IMR-90 (cell line): ENCODE measurements at regions not wholly inside any gene's neighbourhood (a gene's known extent, or its start where the extent isn't known, plus 50 kb on each side); places are given as distances from the start of the nearest gene placed in this dataset.

ENCODE experiments used
- BHLHE40 ChIP-seq: fragments of 150-350 bp; IDR thresholded peaks from 2 replicates; pipeline ENCODE4 v1.6.1; 2016; ENCODE audit warnings: mild to moderate bottlenecking, low read depth, low read length
- CEBPB ChIP-seq: IDR thresholded peaks from 2 replicates; pipeline ENCODE4 v1.6.1; 2012; ENCODE audit warnings: low read depth, low read length, improper control_type of control experiment
- CHD1 ChIP-seq: IDR thresholded peaks from 2 replicates; pipeline ENCODE4 v1.6.1; 2012; ENCODE audit warnings: low read depth, low read length, improper control_type of control experiment
- CTCF ChIP-seq: conservative IDR thresholded peaks from 2 replicates; pipeline ENCODE4 v1.5.1; 2012; ENCODE audit warnings: mild to moderate bottlenecking, low read depth, low read length, improper control_type of control experiment
- ELK1 ChIP-seq: fragments of 150-350 bp; IDR thresholded peaks from 2 replicates; pipeline ENCODE4 v1.6.1; 2016; ENCODE audit warnings: low read depth, mild to moderate bottlenecking, low read length, moderate library complexity, borderline replicate concordance
- FOS ChIP-seq: fragments of 150-350 bp; IDR thresholded peaks from 2 replicates; pipeline ENCODE4 v1.6.1; 2016; ENCODE audit warnings: low read depth, low read length
- MAFK ChIP-seq: IDR thresholded peaks from 2 replicates; pipeline ENCODE4 v1.6.1; 2012; ENCODE audit warnings: low read depth, low read length, improper control_type of control experiment
- MXI1 ChIP-seq: IDR thresholded peaks from 2 replicates; pipeline ENCODE4 v1.6.1; 2012; ENCODE audit warnings: low read depth, mild to moderate bottlenecking, low read length, moderate library complexity, borderline replicate concordance
- POLR2A ChIP-seq: IDR thresholded peaks from 2 replicates; pipeline ENCODE4 v1.6.1; 2012; ENCODE audit warnings: mild to moderate bottlenecking, low read depth, low read length
- RAD21 ChIP-seq: IDR thresholded peaks from 2 replicates; pipeline ENCODE4 v1.6.1; 2012; ENCODE audit warnings: low read length, improper control_type of control experiment
- RFX5 ChIP-seq: IDR thresholded peaks from 2 replicates; pipeline ENCODE4 v1.8.0; 2012; ENCODE audit warnings: low read depth, mild to moderate bottlenecking, low read length, moderate library complexity
- SMC3 ChIP-seq: fragments of 150-350 bp; IDR thresholded peaks from 2 replicates; pipeline ENCODE4 v1.6.1; 2016; ENCODE audit warnings: low read depth, mild to moderate bottlenecking, antibody characterized with exemption, low read length, moderate library complexity
- USF2 ChIP-seq: fragments of 150-350 bp; IDR thresholded peaks from 2 replicates; pipeline ENCODE4 v1.6.1; 2017; ENCODE audit warnings: mild to moderate bottlenecking, antibody characterized with exemption, low read length, low read depth

GRCh38 chr4:173919196-173919595 is 364.3 kb downstream of the FBXO8 start:
- TF ChIP-seq CEBPB, result no peak
- TF ChIP-seq CTCF, result no peak
- no peak for TF ChIP-seq BHLHE40
- TF ChIP-seq POLR2A, result no peak
- no peak for TF ChIP-seq MXI1
- TF ChIP-seq USF2, result no peak
- TF ChIP-seq FOS, result no peak
- TF ChIP-seq ELK1, result no peak
- TF ChIP-seq SMC3, result no peak
- TF ChIP-seq MAFK, result no peak
- no peak for TF ChIP-seq CHD1
- no peak for TF ChIP-seq RFX5
- TF ChIP-seq RAD21, result no peak
